Duodenal mucosa (tissue), 2 donors: ENCODE measurements at regions not wholly inside any gene's neighbourhood (a gene's known extent, or its start where the extent isn't known, plus 50 kb on each side); places are given as distances from the start of the nearest gene placed in this dataset.

ENCODE experiments used
- H3K27ac ChIP-seq: one replicate; pipeline ENCODE4 v1.7.0; 2013; ENCODE audit warnings: low read depth, low read length
- H3K27me3 ChIP-seq, 2 donors: one replicate each; pipeline ENCODE4 v1.7.0; 2013; ENCODE audit warnings: low read length in 2 of 2, control low read depth in 1 of 2; ENCODE audit not compliant: insufficient read depth in 2 of 2, control insufficient read depth in 1 of 2
- H3K36me3 ChIP-seq, 2 donors: one replicate each; pipeline ENCODE4 v1.7.0; 2013; ENCODE audit warnings: low read length in 2 of 2, control low read depth in 1 of 2; ENCODE audit not compliant: insufficient read depth in 2 of 2, control insufficient read depth in 1 of 2
- H3K4me1 ChIP-seq, 2 donors: one replicate each; pipeline ENCODE4 v1.7.0; 2013; ENCODE audit warnings: low read length in 2 of 2, control low read depth in 1 of 2; ENCODE audit not compliant: insufficient read depth in 2 of 2, control insufficient read depth in 1 of 2
- H3K4me3 ChIP-seq, 2 donors: one replicate each; pipeline ENCODE4 v1.7.0; 2013; ENCODE audit warnings: low read length in 2 of 2, low read depth in 1 of 2
- H3K9ac ChIP-seq, 2 donors: one replicate each; pipeline ENCODE4 v1.7.0; 2013; ENCODE audit warnings: low read length in 2 of 2, low read depth in 1 of 2
- H3K9me3 ChIP-seq, 2 donors: one replicate each; pipeline ENCODE4 v1.7.0; 2013; ENCODE audit warnings: low read length in 2 of 2, control low read depth in 1 of 2; ENCODE audit not compliant: control insufficient read depth in 1 of 2

DNA sequence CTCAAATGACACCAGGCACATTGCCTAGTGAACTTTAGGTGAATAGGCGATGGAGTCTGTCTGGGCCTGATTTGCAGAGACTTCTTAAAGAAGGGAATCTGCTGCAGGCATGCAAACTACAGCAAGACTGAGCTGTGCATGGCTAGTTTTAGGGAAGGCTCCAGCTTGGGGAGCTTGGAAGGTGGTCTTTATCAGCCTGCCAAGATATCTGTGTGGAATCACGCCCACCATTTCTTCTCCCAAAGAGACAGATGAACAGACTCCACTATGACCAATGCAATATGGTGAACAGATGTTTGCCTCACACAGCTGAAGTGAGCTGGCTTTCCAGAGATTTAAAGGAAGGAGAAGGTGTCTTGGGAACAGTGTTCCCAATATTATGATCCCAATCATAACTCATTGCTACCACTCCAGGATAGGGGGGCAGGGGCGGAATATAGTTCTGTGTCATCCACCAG, 129.0 kb upstream of the HMHB1 start:
- no peak overlapping the region for H3K27ac ChIP-seq
- H3K4me3 ChIP-seq, result no peak overlapping the region
- no peaks in the 10 kb centered on the region for H3K4me1 ChIP-seq
- no peaks in the 10 kb centered on the region for H3K36me3 ChIP-seq
- no peaks in the 10 kb centered on the region for H3K27me3 ChIP-seq
- no peak overlapping the region for H3K9ac ChIP-seq
- H3K9me3 ChIP-seq, result no peaks in the 10 kb centered on the region

DNA sequence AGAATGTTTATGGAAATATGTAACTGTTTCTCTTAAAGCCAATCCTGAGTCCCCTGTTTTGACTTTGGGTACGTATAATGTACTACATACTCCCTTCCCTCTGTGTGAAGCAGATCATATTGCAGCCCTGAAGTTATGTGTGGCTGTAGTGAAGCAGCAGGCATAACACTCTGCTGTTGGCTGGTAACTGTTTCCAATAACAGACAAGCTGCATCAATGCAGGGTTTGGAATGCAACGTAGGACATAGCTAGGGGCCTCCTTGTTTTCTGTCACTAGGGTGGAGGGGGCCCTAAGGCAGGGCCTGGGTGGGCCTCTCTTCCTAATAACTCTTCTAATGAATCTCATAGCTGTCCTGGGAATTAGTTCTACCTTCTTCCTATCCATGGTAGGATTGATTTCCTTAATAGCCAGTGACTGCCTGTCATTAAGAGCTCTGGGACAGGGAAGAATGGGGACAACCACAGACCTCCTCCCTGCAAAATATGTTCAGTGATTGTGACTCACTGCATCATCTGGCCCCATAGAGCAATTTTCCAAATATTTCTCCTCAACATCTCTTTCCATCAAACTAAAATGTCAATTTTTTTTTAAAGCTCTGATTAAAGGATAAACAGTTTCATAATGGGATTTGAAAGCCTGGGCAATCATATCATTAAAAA, 129.6 kb upstream of the HMHB1 start:
- H3K36me3 ChIP-seq, result no peaks in the 10 kb centered on the region
- no peak overlapping the region for H3K9ac ChIP-seq
- H3K27me3 ChIP-seq, result no peaks in the 10 kb centered on the region
- H3K27ac ChIP-seq, result no peak overlapping the region
- no peaks in the 10 kb centered on the region for H3K9me3 ChIP-seq
- no peaks in the 10 kb centered on the region for H3K4me1 ChIP-seq
- H3K4me3 ChIP-seq, result no peak overlapping the region

DNA sequence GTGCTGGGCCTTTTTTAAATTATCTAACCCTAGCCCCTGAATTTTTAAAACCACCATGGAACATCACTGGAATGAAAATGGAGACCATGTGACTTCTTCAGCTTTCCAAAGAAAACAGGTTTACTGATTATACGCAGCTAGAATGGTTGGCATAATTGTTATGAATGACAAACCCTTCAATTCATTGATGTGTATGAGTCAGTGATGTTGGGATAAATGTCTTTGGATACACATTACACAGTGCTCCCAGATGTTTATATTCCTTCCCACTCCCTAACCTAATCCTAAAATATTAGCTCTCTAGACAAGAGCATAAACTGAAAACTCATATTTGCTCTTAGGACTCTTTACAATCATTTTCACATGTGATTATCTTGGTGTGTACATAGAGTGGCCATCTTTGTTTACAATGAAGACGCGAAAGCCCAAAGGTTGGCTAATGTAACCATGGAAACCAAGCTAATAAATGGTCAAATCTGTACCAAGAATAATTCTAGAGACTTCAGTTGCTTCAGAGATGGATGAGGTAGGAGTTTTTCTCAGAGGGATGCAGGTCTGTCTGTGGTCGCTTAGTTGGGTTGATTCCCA, 131.2 kb upstream of the HMHB1 start:
- H3K4me3 ChIP-seq, result no peak overlapping the region
- H3K27ac ChIP-seq, result no peak overlapping the region
- no peaks in the 10 kb centered on the region for H3K9me3 ChIP-seq
- H3K27me3 ChIP-seq, result no peaks in the 10 kb centered on the region
- no peaks in the 10 kb centered on the region for H3K4me1 ChIP-seq
- H3K9ac ChIP-seq, result no peak overlapping the region
- no peaks in the 10 kb centered on the region for H3K36me3 ChIP-seq

DNA sequence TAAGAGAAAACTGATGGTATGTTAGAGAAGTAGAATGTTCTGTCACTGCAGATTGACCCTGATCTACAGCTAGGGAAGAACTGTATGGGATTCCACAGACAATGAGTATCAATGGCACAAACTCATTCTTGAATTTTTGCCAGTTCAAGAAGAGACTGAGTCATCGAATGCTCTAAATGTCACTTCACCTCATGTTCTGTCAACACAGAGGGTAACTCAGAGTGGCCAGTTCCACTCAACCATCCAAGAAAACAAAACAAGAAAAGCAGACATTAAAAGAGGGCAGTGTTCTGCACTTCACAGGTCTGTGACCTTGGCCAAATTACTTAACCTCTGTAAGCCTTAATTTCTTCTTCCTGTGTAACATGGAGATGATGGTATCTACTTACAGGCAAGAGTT, 132.2 kb upstream of the HMHB1 start:
- Histone ChIP-seq H3K27ac (no peak overlapping the region), H3K9me3 (no peaks in the 10 kb centered on the region), H3K27me3 (no peaks in the 10 kb centered on the region), H3K4me3 (no peak overlapping the region), H3K4me1 (no peaks in the 10 kb centered on the region), H3K36me3 (no peaks in the 10 kb centered on the region), H3K9ac (no peak overlapping the region)

DNA sequence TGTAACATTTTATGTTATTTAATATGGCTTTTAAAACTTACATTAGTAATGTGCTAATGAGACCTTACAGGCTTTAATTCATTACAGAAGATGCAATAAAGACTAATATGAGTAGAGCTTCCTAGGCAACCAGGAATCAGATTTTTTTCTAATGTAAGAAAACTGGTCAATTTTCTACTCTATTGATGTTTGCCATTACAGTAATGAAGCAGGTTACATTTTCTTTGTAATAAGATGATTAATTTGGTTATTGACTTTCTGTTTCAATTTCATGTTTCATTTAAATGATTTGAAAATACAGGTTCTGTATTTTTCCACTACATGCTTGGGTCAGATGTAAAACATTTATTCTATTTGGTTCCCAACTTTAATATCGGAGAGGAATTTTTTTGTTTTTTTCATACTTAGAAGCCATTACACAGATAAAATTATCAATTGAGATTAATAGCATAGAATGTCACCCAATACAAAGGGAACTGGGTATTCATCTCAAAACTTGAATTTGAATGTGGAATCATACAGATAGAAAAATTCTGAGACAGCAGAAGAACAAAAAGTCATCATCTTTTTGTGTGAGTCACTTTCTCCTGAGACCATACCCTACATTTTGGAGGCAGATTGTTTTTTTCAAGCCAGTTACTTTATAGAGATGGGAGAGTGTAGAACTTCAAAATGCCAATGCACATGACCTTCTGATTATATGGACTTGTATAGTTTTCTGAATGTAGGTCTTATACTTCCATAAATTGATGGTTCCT, 133.6 kb upstream of the HMHB1 start:
- Histone ChIP-seq H3K36me3 (no peaks in the 10 kb centered on the region), H3K4me3 (no peak overlapping the region), H3K4me1 (no peaks in the 10 kb centered on the region), H3K9me3 (no peaks in the 10 kb centered on the region), H3K27me3 (peaks cover 0 to 1% of the 10 kb centered on the region in 2 donors), H3K9ac (no peak overlapping the region), H3K27ac (no peak overlapping the region)

DNA sequence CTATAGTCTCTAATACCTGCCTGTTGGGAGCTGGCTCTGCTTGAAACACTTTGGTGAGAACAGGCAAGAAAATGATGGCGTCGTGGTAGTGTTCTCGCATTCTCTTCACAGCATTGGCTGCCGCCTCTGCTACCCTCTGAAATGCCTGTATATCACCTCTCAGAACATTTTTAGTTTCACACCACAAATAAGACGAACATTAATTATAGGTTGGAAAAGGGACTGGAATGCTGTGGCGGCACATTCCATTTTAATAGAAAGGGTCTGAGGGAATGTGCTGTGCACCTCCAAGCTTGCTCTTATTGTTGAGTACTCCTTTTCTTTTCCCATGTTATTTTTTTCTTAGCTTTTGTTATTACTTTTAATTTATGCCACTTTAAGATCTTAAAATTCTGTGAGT, 134.6 kb upstream of the HMHB1 start:
- H3K4me1 ChIP-seq, result no peaks in the 10 kb centered on the region
- H3K4me3 ChIP-seq, result no peak overlapping the region
- no peaks in the 10 kb centered on the region for H3K9me3 ChIP-seq
- H3K36me3 ChIP-seq, result no peaks in the 10 kb centered on the region
- H3K9ac ChIP-seq, result no peak overlapping the region
- H3K27me3 ChIP-seq, result peaks cover 0 to 4% of the 10 kb centered on the region in 2 donors
- no peak overlapping the region for H3K27ac ChIP-seq

DNA sequence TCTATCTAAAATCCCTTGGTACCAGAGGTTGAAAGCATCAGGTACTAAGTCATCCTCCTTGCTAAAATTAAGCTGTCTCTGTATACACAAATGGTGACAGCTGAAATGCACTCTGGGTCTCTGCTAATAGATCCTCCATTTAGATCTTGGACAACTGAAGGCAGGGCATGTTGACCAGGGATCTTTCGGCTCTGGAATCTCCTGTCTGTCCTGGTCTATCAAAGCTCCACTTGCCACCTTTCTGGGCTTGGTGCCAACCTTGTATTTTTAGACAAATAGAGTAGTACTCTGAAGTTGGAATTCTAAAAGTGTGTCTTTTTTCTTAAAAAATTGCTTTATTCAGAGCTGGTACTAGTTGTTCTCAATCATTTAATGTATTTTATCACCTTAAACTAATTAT, 135.2 kb upstream of the HMHB1 start:
- Histone ChIP-seq H3K4me3 (no peak overlapping the region), H3K27ac (no peak overlapping the region), H3K9me3 (no peaks in the 10 kb centered on the region), H3K4me1 (no peaks in the 10 kb centered on the region), H3K27me3 (peaks cover 0 to 4% of the 10 kb centered on the region in 2 donors), H3K9ac (no peak overlapping the region), H3K36me3 (no peaks in the 10 kb centered on the region)

DNA sequence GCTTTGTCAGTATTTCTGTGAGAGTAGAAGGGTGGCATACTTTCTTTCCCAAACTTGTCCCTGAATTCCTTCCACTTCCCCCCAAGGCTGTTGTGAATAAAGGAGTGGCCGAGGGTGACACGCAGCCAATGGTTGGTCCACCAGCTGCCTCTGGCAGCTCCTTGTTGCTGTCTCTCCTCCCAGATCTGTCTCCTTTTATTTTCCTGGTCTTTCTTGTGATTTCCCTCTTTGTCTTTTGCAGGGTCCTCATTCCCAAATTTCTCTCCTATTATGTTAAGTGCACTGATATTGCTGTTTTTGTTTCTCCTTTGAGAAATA, 137.5 kb upstream of the HMHB1 start:
- H3K4me3 ChIP-seq, result no peak overlapping the region

DNA sequence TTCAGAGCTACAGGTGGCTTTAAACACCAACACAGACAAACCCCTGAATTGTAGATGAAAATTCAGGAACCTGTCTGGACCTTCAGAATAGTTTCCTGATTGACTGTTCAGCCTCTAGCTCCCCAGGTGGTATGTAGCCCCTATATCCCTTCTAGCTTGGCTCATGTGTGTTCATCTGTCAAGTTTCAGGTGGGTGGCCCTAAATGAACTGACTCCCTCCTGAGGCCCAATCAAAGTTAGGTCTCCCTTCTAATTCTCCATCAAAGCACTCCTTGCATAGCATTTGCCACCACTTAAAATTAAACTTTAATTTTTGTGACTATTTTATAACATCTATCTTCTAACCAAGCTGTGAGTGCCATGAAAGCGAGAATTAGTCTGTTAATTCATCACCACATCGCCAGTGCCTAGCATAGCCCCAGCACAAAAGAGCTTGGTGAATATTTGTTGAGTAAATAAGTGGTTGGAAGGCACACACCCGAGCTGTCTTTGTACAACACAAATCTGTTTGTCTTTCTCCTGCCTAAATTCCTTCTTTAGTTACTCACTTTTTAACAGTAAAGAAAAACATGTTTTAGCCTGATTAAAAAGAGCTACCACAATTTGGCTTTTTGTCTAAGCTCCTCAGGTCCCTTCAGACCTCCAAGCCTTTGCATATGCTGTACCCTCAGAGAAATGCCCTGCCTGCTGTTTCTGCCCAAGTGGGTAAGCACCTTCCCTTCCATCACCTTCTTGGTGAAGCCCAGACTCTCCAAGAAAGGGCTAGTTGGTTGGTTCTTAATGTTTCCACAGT, 138.1 kb upstream of the HMHB1 start:
- Histone ChIP-seq H3K27me3 (peaks cover 0 to 4% of the 10 kb centered on the region in 2 donors), H3K36me3 (no peaks in the 10 kb centered on the region), H3K9me3 (no peaks in the 10 kb centered on the region), H3K4me3 (no peak overlapping the region), H3K4me1 (no peaks in the 10 kb centered on the region), H3K9ac (no peak overlapping the region), H3K27ac (no peak overlapping the region)

More for the DNA sequence above, 137.5 kb upstream of the HMHB1 start:
- peaks cover 0 to 4% of the 10 kb centered on the region in 2 donors for H3K27me3 ChIP-seq
- H3K9ac ChIP-seq, result no peak overlapping the region
- no peaks in the 10 kb centered on the region for H3K36me3 ChIP-seq
- no peaks in the 10 kb centered on the region for H3K4me1 ChIP-seq
- no peaks in the 10 kb centered on the region for H3K9me3 ChIP-seq
- H3K27ac ChIP-seq, result no peak overlapping the region

DNA sequence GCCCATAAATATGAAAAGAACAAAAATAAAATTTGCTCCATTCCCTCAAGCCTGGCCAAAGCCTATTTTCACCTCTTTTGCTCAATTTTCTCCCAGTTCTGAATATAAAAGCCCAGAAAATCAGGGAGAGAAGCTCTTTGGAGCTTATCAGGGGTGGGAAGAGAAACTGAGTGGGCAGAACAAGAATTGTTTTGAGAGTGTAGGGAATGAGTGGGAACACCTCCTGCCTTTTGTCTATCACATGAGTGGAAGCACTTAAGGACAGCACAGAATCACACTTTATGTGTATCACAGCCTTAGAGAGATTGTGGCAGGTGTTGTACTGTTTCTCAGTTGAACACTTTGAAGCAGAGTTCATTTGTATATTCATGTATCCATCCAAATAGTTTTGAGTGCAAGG, 139.2 kb upstream of the HMHB1 start:
- Histone ChIP-seq H3K27me3 (peaks cover 0 to 4% of the 10 kb centered on the region in 2 donors), H3K27ac (no peak overlapping the region), H3K4me3 (no peak overlapping the region), H3K9ac (no peak overlapping the region), H3K36me3 (no peaks in the 10 kb centered on the region), H3K9me3 (no peaks in the 10 kb centered on the region), H3K4me1 (no peaks in the 10 kb centered on the region)
